ENCODE measurements at regions not wholly inside any gene's neighbourhood (a gene's known extent, or its start where the extent isn't known, plus 50 kb on each side); places are given as distances from the start of the nearest gene placed in this dataset.

GRCh38 chr9:550333-550732 lies 291.2 kb upstream of the DMRT1 start:
- TF ChIP-seq CTCF (conservative IDR thresholded peaks at IDR 0.05; ENCODE audit: low read depth, low read length) (no peak), EZH2phosphoT487 (IDR thresholded peaks at IDR 0.05; ENCODE audit: borderline replicate concordance, low read length) (no peak), EZH2 (IDR thresholded peaks at IDR 0.05; ENCODE audit: low read length, unreplicated experiment) (no peak)
